ENCODE measurements at regions not wholly inside any gene's neighbourhood (a gene's known extent, or its start where the extent isn't known, plus 50 kb on each side); places are given as distances from the start of the nearest gene placed in this dataset.

DNA sequence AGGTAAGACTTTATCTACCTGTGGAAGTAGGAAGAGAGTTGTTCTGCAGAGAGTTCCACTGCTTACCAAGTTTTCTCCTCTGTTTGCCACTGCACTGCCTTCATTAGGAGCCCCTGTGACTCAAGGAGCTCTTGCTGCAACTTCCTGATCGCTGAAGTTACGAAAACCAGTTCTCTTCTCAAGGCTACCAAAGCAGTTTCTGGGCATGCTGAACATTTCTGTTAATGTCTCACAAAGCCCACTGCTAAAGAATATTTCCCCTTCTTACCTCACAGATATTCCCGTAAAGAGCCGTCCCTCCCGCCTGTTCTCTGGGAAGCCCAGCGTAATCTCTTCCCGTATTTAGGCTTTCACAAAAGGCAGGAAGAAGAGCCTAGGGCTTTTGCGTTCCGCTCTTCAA, 82.6 kb upstream of the OXGR1 start:
- TF ChIP-seq, protein P1, sequence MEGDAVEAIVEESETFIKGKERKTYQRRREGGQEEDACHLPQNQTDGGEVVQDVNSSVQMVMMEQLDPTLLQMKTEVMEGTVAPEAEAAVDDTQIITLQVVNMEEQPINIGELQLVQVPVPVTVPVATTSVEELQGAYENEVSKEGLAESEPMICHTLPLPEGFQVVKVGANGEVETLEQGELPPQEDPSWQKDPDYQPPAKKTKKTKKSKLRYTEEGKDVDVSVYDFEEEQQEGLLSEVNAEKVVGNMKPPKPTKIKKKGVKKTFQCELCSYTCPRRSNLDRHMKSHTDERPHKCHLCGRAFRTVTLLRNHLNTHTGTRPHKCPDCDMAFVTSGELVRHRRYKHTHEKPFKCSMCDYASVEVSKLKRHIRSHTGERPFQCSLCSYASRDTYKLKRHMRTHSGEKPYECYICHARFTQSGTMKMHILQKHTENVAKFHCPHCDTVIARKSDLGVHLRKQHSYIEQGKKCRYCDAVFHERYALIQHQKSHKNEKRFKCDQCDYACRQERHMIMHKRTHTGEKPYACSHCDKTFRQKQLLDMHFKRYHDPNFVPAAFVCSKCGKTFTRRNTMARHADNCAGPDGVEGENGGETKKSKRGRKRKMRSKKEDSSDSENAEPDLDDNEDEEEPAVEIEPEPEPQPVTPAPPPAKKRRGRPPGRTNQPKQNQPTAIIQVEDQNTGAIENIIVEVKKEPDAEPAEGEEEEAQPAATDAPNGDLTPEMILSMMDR (IDR thresholded peaks at IDR 0.05; ENCODE audit: low read length): no peak
- TF ChIP-seq EZH2 (optimal IDR thresholded peaks at IDR 0.05; ENCODE audit: low read depth, low read length) (no peak), EZH2phosphoT487 (IDR thresholded peaks at IDR 0.05; ENCODE audit: low read length) (no peak)

All from MM.1S (cell line).